NCI-H524 treated with DMSO at 0.1 percent for 48 hours (cell line): ENCODE measurements at regions not wholly inside any gene's neighbourhood (a gene's known extent, or its start where the extent isn't known, plus 50 kb on each side); places are given as distances from the start of the nearest gene placed in this dataset.
A peak's percentile ranks its signal among the peaks of the same experiment; 100 is the strongest.

ENCODE experiments used
- DNase-seq: peaks from one replicate; lab custom pipeline; 2025; lab: John Stamatoyannopoulos, UW

- DNase-seq = peak; percentile 23
Observed at GRCh38 chr1:97976801-97977200, 56.0 kb upstream of the DPYD start.
